ENCODE measurements at regions not wholly inside any gene's neighbourhood (a gene's known extent, or its start where the extent isn't known, plus 50 kb on each side); places are given as distances from the start of the nearest gene placed in this dataset.

GRCh38 chr2:153109793-153110192, 368.8 kb downstream of the RPRM start:
- TF ChIP-seq CTCF (IDR thresholded peaks at IDR 0.05) (no peak), POLR2A (IDR thresholded peaks at IDR 0.05) (no peak)
